LNCAP (cell line): ENCODE measurements at regions not wholly inside any gene's neighbourhood (a gene's known extent, or its start where the extent isn't known, plus 50 kb on each side); places are given as distances from the start of the nearest gene placed in this dataset.

ENCODE experiments used
- CTCF ChIP-seq: fragments of 450-650 bp; IDR thresholded peaks from 2 replicates; pipeline ENCODE4 v1.5.1; 2017; ENCODE audit warnings: mild to moderate bottlenecking

- no peak for TF ChIP-seq CTCF
Observed at GRCh38 chr13:26456650-26457049, 100.8 kb upstream of the WASF3 start.

GRCh38 chr13:26457212-26457611 is 100.3 kb upstream of the WASF3 start:
- no peak for TF ChIP-seq CTCF

GRCh38 chr13:26458196-26458749 is 99.2 kb upstream of the WASF3 start:
- TF ChIP-seq CTCF = no peak

GRCh38 chr13:26459276-26460131 is 98.0 kb upstream of the WASF3 start:
- TF ChIP-seq CTCF = no peak

- no peak for TF ChIP-seq CTCF
Observed at GRCh38 chr13:26460648-26461047, 96.8 kb upstream of the WASF3 start.

- no peak for TF ChIP-seq CTCF
Observed at GRCh38 chr13:26463296-26463695, 94.2 kb upstream of the WASF3 start.

GRCh38 chr13:26463848-26464247 is 93.6 kb upstream of the WASF3 start:
- TF ChIP-seq CTCF = no peak
